Dendritic cell treated with granulocyte-macrophage colony-stimulating factor and Interleukin-4, amounts not matched to agents 40 ng/mL and 50 ng/mL, for 4 days (primary cell): ENCODE measurements at regions not wholly inside any gene's neighbourhood (a gene's known extent, or its start where the extent isn't known, plus 50 kb on each side); places are given as distances from the start of the nearest gene placed in this dataset.

Experiments
- H3K27ac Mint-ChIP-seq: one replicate; pipeline ENCODE4 v1.8.0; 2022; ENCODE audit warnings: mild to moderate bottlenecking, mixed read lengths
- H3K27me3 Mint-ChIP-seq: one replicate; pipeline ENCODE4 v1.8.0; 2022; ENCODE audit warnings: mild to moderate bottlenecking, mixed read lengths
- H3K36me3 Mint-ChIP-seq: one replicate; pipeline ENCODE4 v1.8.0; 2022; ENCODE audit warnings: low read depth, mixed read lengths
- H3K4me1 Mint-ChIP-seq: one replicate; pipeline ENCODE4 v1.8.0; 2022; ENCODE audit warnings: low read depth, mixed read lengths
- H3K4me3 Mint-ChIP-seq: one replicate; pipeline ENCODE4 v1.8.0; 2022; ENCODE audit warnings: mild to moderate bottlenecking, moderate library complexity, mixed read lengths
- H3K9me3 Mint-ChIP-seq: one replicate; pipeline ENCODE4 v1.8.0; 2022; ENCODE audit warnings: mixed read lengths
- intact Hi-C: fragments of 100-400 bp; cut with micrococcal nuclease; formaldehyde crosslinking; loops from one replicate; pipeline ENCODE4 v1.15.0; 2022

DNA sequence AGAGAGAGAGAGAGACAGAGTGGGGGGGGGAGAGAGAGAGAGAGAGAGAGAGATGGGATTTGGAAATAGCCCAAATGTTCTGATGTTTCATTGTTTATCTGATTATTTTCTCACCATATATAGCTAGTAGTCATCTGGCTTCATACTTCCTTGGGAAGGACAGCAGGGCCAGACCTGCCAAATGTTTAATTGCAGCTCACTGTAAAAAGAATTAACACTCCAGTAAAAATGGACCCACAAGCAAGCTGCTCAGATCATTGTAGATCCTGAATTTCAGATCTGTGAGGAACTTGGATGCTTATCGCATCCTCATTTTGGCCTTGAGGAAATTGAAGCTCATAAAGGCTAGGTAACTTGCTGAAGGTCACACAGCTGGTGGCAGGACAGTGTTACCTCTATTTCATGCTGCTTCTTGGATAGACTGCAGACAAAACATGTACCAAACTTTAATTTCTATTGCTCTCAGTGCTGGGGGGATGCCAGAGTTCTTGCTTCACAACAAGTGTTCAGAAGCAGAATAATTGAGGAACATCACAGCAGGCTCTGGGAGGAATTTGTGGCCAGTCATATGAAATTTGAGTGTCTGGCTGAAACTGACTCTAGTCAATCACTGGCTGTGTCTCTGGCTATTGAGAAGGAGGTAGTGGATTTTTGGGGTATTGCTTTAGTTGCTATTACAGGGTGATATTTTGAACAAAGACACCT lies 223.5 kb downstream of the PIK3C3 start:
- intact Hi-C loops, result no loop called here
- Mint-ChIP-seq H3K36me3 (no peaks in the 10 kb centered on the region), H3K27me3 (no peaks in the 10 kb centered on the region), H3K9me3 (peaks cover under 1% of the 10 kb centered on the region), H3K27ac (no peak overlapping the region), H3K4me1 (peaks cover 5% of the 10 kb centered on the region), H3K4me3 (no peak overlapping the region)

DNA sequence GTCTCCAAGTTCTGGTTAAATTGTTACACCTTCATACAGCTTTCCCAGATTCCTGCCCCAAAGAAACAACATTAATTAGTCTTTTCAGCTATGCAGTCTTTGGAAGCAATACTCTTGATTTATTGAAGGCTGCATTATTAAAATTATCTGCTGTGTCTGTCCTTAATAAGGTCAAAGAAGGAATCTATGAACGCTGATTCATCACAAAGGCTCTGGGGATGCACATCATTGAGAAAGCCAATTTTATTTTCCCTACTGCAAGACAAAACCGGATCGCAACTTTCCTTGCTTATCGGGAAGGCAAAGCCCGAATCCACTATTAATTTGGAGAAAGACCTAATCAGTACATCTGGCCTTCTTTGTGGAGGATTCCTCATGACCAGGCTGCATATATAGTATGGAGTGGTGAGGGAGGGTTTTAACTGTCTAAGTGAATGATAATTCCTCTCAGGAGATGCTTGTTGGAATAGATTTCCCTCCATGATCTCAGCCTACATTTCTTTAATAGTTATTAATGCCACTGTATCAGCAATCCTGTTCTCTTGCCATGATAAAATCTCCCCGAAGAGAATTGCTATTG lies 224.6 kb downstream of the PIK3C3 start:
- H3K9me3 Mint-ChIP-seq, result peaks cover 8% of the 10 kb centered on the region

DNA sequence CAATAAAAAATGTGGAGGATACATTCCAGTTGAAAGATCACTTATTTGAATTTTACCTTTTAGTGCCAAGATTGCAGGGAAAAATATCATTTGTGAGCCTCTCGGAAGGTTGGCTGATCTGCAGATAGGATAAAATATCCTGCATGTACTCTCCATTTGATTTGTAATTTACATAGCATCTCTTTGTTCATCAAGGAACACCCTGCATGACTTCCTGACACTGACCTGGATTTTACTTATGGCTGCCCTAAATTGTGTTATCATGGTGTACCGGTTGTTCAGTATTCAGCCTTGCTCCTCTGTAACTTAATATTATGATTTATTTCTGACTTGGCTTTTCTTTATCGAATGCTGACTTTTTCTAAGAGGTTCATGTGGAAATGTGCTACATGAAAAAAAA lies 226.4 kb downstream of the PIK3C3 start:
- Mint-ChIP-seq H3K27me3 (no peaks in the 10 kb centered on the region), H3K36me3 (no peaks in the 10 kb centered on the region), H3K4me1 (peaks cover 20% of the 10 kb centered on the region), H3K4me3 (no peak overlapping the region), H3K9me3 (peaks cover 8% of the 10 kb centered on the region), H3K27ac (no peak overlapping the region)
- intact Hi-C loops, result no loop called here

More for the DNA sequence above, 224.6 kb downstream of the PIK3C3 start:
- H3K4me3 Mint-ChIP-seq, result no peak overlapping the region
- H3K4me1 Mint-ChIP-seq, result peaks cover 14% of the 10 kb centered on the region
- intact Hi-C loops, result no loop called here
- no peak overlapping the region for H3K27ac Mint-ChIP-seq
- H3K27me3 Mint-ChIP-seq, result no peaks in the 10 kb centered on the region
- no peaks in the 10 kb centered on the region for H3K36me3 Mint-ChIP-seq

DNA sequence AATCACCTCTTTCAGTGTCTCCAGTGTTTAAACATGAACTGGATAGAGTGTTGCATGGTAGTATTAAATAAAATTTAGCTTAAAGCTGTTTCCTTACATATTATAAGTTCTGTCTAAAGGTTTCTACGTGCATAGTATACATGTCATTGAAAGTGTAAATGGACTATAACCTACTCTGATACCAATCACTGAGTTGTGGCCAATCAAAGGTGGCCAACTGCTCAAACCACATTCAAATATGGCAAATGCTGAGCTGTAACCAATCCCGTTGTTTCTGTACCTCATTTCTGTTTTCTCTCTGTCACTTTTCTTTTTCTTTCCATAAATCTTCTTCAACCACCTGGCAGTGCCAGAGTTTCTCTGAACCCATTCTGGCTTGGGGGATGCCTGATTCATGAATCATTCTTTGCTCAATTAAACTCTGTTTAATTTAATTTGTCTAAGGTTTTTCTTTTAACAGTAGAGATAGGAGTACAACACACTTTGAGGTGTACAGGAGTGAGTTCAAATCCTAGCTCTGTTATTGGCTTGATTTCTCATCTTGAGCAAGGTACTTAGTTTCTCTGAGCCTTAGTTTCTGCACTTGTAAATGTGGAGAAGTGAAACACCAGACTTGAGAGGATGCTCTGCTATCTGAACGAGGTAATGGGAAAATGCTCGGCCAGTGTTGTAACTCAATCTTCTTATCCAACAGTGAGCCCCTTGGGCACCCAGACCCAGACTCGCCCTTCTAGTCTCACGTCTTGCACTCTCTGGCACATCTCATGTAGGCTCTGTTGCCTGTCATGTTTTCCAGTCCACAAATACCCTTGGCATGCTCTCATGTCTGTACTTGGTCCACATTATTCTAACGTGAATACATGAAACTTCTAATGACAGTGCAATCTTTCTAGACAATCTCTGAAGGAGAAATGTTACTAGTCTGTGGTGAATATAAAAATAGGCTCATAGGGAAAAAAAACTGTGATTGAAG lies 228.0 kb downstream of the PIK3C3 start:
- H3K9me3 Mint-ChIP-seq, result peaks cover 8% of the 10 kb centered on the region
- H3K4me1 Mint-ChIP-seq, result peaks cover 20% of the 10 kb centered on the region
- no peak overlapping the region for H3K27ac Mint-ChIP-seq
- H3K36me3 Mint-ChIP-seq, result no peaks in the 10 kb centered on the region
- no peak overlapping the region for H3K4me3 Mint-ChIP-seq
- H3K27me3 Mint-ChIP-seq, result no peaks in the 10 kb centered on the region
- intact Hi-C loops, result no loop called here

DNA sequence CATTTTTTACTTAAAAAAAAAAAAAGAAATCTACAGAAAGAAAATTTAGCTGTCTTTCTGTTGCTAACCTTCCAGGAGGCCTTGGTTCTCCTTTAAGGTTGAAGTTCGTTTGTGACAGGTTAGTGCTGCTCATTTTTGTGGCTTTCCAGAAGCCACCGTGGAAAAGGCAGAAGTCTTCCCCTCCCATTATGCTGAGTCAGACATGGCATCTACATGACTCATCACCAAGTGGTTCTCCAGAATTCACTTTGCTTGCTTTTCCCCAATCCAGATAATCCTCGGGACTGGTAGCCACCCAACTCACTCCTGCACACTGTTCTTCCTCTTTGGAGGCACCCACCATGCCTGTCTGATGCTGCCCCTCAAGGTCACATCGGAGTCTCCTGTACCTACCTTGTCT lies 228.7 kb downstream of the PIK3C3 start:
- no peak overlapping the region for H3K27ac Mint-ChIP-seq
- H3K27me3 Mint-ChIP-seq, result no peaks in the 10 kb centered on the region
- peaks cover 8% of the 10 kb centered on the region for H3K9me3 Mint-ChIP-seq
- intact Hi-C loops, result no loop called here
- H3K4me3 Mint-ChIP-seq, result no peak overlapping the region
- no peaks in the 10 kb centered on the region for H3K36me3 Mint-ChIP-seq
- H3K4me1 Mint-ChIP-seq, result peaks cover 20% of the 10 kb centered on the region

DNA sequence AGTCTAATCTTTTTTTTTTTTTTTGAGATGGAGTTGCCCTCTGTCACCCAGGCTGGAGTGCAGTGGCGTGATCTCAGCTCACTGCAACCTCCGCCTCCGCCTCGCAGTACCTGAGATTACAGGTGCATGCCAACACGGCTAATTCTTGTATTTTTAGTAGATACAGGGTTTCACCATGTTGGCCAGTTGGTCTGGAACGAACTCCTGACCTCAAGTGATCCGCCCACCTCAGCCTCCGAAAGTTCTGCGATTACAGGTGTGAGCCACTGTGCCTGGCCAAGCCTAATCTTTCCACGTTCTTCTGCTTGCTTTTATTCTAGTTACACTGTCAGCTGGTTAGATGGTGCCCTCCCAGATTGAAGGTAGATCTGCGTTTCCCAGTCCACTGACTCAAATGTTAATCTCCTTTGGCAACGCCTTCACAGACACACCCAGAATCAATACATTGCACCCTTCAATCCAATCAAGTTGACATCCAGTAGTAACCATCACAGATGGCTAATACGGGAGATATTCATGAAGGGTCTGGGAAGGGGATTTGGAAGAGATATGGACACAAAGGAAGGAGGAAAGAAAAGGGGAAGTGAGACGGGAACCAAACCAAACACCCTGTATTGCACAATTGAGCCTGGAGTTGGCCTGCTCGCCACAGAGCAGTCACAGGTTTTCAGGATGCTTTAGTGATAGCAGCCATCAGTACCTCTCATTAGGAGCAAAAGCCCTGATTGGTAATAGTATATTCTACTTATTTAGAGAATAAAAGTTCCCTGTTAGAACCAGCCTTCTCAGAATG lies 229.8 kb downstream of the PIK3C3 start:
- Mint-ChIP-seq H3K36me3 (no peaks in the 10 kb centered on the region), H3K9me3 (peaks cover 8% of the 10 kb centered on the region), H3K27ac (no peak overlapping the region), H3K4me3 (no peak overlapping the region), H3K27me3 (no peaks in the 10 kb centered on the region), H3K4me1 (peaks cover 20% of the 10 kb centered on the region)
- intact Hi-C loops, result no loop called here

DNA sequence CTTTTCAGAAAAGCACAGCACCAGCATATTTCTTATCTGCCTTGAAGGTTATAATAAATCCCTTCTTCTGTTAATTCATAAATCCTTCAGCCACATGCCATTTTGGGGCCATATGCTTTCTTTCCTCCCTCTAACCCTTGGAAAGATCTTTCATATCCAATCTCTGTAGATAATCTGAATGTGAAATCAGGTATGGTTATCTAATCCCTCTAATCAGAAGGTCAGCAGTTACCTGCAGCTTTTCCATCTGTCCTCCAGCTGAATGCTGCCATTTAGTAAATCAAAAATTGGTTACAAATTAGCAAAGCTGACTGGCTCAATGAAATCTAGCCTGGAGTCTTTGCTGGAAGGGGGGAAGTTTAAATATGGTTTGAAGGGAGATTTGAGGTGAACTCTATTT lies 230.5 kb downstream of the PIK3C3 start:
- intact Hi-C loops, result no loop called here
- Mint-ChIP-seq H3K36me3 (no peaks in the 10 kb centered on the region), H3K4me1 (peaks cover 20% of the 10 kb centered on the region), H3K27me3 (no peaks in the 10 kb centered on the region), H3K27ac (no peak overlapping the region), H3K4me3 (no peak overlapping the region), H3K9me3 (peaks cover 8% of the 10 kb centered on the region)

DNA sequence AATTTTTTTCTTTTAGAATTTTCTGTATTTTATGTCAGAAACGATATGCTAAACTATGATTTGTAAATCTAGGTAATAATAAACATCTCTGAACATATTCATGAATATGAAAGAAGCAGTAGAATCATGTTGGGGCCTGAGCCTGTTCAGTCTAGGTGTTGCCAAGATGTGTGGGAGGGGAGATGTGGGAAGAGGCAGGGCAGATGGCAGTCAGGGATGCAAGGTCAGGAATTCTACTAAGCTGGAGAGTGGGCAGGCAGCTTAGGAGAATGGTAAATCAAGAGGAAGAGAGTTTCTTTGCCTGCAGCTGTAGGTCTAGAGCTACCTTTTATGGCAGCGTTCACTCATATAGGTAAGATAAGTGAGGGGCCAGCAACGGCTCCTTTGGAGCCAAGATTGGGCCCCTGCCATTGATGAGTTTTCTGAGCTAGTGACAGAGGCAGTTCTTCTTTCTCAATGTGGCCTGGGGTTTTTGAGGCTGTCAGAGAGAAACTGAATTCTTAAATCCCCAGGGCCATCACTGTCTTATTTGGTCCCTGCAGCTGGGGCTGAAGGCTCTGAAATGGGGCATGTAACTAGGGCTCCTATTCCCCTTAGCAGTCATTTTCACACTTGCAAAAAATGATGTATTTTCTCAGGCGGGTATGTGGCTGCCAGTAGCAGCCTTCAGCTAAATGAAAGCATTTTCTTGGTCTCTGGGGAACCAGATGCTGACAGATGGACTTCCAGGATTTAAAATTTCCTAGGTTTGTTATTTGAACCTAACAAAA lies 232.8 kb downstream of the PIK3C3 start:
- Mint-ChIP-seq H3K9me3 (peaks cover 8% of the 10 kb centered on the region), H3K36me3 (no peaks in the 10 kb centered on the region), H3K4me3 (no peak overlapping the region), H3K27ac (no peak overlapping the region), H3K4me1 (peaks cover 20% of the 10 kb centered on the region), H3K27me3 (no peaks in the 10 kb centered on the region)
- intact Hi-C loops, result no loop called here

DNA sequence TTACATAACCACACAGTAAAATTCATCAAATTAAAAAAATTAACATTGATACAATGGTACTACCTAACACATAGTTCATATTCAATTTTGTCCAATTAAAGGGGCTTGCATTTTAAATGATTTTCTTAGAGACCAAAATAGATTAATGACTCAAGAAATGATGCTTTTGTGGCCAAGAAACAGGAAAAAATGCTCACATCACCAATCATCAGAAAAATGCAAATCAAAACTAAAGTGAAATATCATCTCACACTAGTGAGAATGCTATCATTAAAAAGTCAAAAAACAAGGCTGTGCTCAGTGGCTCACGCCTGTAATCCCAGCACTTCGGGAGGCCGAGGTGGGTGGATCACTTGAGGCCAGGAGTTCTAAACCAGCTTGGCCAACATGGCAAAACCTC lies 235.6 kb downstream of the PIK3C3 start:
- intact Hi-C loops, result no loop called here
- no peaks in the 10 kb centered on the region for H3K27me3 Mint-ChIP-seq
- H3K4me1 Mint-ChIP-seq, result no peaks in the 10 kb centered on the region
- H3K4me3 Mint-ChIP-seq, result no peak overlapping the region
- no peak overlapping the region for H3K27ac Mint-ChIP-seq
- H3K36me3 Mint-ChIP-seq, result no peaks in the 10 kb centered on the region
- H3K9me3 Mint-ChIP-seq, result no peaks in the 10 kb centered on the region

DNA sequence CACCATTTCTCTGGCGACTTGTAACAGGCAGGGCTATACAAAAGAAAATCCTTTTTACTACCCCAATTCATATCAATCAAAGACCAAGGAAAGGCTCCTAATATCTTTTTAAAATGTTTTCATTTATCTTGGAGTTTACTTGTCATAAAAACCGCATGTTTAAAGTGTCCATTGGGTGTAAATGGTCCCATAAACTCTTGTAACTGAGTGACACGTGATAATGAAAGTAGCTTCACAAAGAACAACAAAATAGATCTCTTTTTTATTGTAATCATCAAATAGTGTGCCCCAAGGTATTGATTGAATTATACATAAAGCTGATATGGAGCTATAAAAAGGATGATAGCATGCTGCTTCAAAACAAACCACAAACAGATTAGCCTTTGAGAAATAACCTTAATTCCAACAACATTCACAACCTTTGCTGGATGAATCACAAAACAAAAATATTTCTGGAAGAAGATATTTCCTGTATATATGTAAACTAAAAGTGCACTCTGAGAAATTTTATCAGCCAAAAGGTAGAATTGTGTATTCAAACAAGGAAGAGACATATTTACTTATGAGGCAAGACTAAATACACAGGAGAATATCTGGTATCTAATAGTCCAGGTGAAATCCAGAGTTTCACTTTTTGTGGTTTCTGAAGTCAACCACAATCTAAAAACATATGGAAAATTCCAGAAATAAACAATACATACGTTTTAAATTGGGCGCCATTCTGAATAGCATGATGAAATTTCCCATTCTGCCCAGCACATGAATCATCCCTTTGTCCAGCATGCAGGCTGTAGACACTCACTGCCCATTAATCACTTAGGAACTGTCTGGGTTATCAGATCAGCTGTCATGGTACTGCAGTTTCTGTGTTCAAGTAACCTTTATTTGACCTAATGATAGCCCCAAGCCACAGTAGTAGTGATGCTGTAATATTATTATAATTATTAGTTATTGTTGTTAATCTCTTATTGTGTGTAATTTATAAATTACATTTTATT lies 237.5 kb downstream of the PIK3C3 start:
- H3K27ac Mint-ChIP-seq, result no peak overlapping the region
- no peaks in the 10 kb centered on the region for H3K36me3 Mint-ChIP-seq
- H3K9me3 Mint-ChIP-seq, result no peaks in the 10 kb centered on the region
- H3K4me3 Mint-ChIP-seq, result no peak overlapping the region
- H3K27me3 Mint-ChIP-seq, result no peaks in the 10 kb centered on the region
- intact Hi-C loops, result no loop called here
- no peaks in the 10 kb centered on the region for H3K4me1 Mint-ChIP-seq

DNA sequence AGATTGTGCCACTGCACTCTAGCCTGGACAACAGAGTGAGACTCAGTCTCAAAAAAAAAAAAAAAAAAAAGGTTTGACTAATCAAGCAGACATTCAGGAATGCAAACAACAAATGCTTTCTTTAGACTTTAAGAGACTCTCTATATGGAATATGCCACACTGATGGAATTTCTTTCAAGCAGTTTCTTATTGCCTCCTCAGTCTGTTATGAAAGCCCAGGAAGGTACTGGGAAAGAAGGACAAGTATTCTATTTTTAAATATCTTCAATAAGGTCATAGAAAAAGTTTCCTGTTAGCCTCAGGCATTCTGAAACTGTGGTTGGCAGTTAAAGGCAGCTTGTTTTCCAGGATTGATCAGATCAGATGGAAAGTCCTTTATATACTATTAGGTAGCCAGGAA lies 241.6 kb downstream of the PIK3C3 start:
- Mint-ChIP-seq H3K4me1 (no peaks in the 10 kb centered on the region), H3K27ac (no peak overlapping the region), H3K9me3 (no peaks in the 10 kb centered on the region), H3K36me3 (no peaks in the 10 kb centered on the region), H3K27me3 (no peaks in the 10 kb centered on the region), H3K4me3 (no peak overlapping the region)
- intact Hi-C loops, result no loop called here

DNA sequence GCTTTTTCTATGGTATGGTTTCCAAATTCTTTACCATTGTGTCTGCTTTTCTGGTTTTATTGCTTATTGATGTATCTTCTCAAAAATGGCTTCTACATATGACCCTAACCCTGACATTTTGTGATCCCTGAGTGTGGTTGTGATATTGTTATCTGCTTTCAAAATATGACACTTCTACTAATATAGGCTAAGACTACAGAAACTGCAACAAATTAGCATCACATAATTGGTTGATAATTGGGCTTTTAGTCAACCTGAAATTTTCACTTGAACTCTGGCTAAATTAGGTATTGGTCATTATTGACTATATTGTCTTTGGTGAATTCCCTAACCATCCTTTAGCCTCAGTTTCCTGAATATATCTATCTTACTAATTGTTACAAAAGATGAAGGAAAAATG lies 246.1 kb downstream of the PIK3C3 start:
- no peaks in the 10 kb centered on the region for H3K9me3 Mint-ChIP-seq
- H3K27ac Mint-ChIP-seq, result no peak overlapping the region
- H3K4me3 Mint-ChIP-seq, result no peak overlapping the region
- H3K36me3 Mint-ChIP-seq, result no peaks in the 10 kb centered on the region
- H3K27me3 Mint-ChIP-seq, result no peaks in the 10 kb centered on the region
- intact Hi-C loops, result no loop called here
- no peaks in the 10 kb centered on the region for H3K4me1 Mint-ChIP-seq
